Panc1 (cell line): ENCODE measurements at regions not wholly inside any gene's neighbourhood (a gene's known extent, or its start where the extent isn't known, plus 50 kb on each side); places are given as distances from the start of the nearest gene placed in this dataset.

ENCODE experiments used
- ATAC-seq: fragments of 200-7000 bp; cut with Tn5 transposase; 2 replicates; pipeline ENCODE4 v1.9.1; 2020; ENCODE audit warnings: mild to moderate bottlenecking, moderate library complexity
- BruUV-seq: library from RNA; stranded (reverse); fragments of 400-500 nt; replicated peaks from 2 replicates; lab custom pipeline; 2021; lab: Mats Ljungman, UMichigan
- CTCF ChIA-PET: fragments of 300-600 bp; sonication (Branson Sonifier 250); formaldehyde crosslinking; loops from one replicate; lab custom pipeline; 2022; ENCODE audit warnings: antibody characterized with exemption; lab: Charles Lee
- POLR2A ChIA-PET: fragments of 300-600 bp; sonication (Branson Sonifier 250); formaldehyde crosslinking; loops from one replicate; lab custom pipeline; 2022; ENCODE audit warnings: antibody characterized with exemption; lab: Charles Lee
- DNase-seq: peaks from one replicate; pipeline ENCODE4 v3.0.0-alpha.2; 2010; ENCODE audit warnings: low read depth, low spot score
- H3K27ac ChIP-seq: 2 replicates; pipeline ENCODE4 v1.5.1; 2011; ENCODE audit warnings: mild to moderate bottlenecking, low read length, inconsistent platforms
- H3K27me3 ChIP-seq: fragments of 200-500 bp; sonication (Bioruptor generic); 2 replicates; pipeline ENCODE4 v1.6.0; 2014; ENCODE audit warnings: low read length, inconsistent platforms; ENCODE audit not compliant: control insufficient read depth, insufficient read depth
- H3K36me3 ChIP-seq: fragments of 200-500 bp; sonication (Bioruptor generic); 2 replicates; pipeline ENCODE4 v1.5.1; 2014; ENCODE audit warnings: inconsistent platforms, mild to moderate bottlenecking, low read length, moderate library complexity; ENCODE audit not compliant: control insufficient read depth, insufficient read depth
- H3K4me1 ChIP-seq: 2 replicates; pipeline ENCODE4 v1.5.1; 2011; ENCODE audit warnings: inconsistent platforms, mild to moderate bottlenecking, low read length, moderate library complexity; ENCODE audit not compliant: control insufficient read depth, insufficient read depth
- H3K4me3 ChIP-seq, 2 experiments: 2 replicates each; pipeline ENCODE4 v1.5.1; 2011 to 2012; ENCODE audit warnings: low read depth in 2 of 2, low read length in 2 of 2, mild to moderate bottlenecking in 2 of 2, inconsistent platforms in 1 of 2, moderate library complexity in 1 of 2
- H3K9me3 ChIP-seq: fragments of 200-500 bp; sonication (Bioruptor generic); 2 replicates; pipeline ENCODE4 v1.5.1; 2014; ENCODE audit warnings: low read depth, mild to moderate bottlenecking, inconsistent platforms, low read length, moderate library complexity; ENCODE audit not compliant: control insufficient read depth, insufficient read depth
- POLR2AphosphoS5 ChIP-seq: IDR thresholded peaks from 2 replicates; pipeline ENCODE4 v1.6.1; 2012; ENCODE audit warnings: mild to moderate bottlenecking, low read depth, low read length, moderate library complexity
- SIN3A ChIP-seq: IDR thresholded peaks from 2 replicates; pipeline ENCODE4 v1.6.1; 2012; ENCODE audit warnings: low read depth, mild to moderate bottlenecking, low read length, moderate library complexity, borderline replicate concordance; ENCODE audit not compliant: insufficient read depth
- TCF7L2 ChIP-seq: IDR thresholded peaks from 2 replicates; pipeline ENCODE4 v1.6.1; 2011; ENCODE audit warnings: mild to moderate bottlenecking, low read depth, low read length, inconsistent platforms
- in situ Hi-C: cut with HindIII; loops from 2 replicates; pipeline ENCODE4 v1.10.0; 2016; ENCODE audit warnings: low sequenced_read_pairs, low pct_unique_long_range_greater_than_20kb
- intact Hi-C: fragments of 100-400 bp; cut with micrococcal nuclease; formaldehyde crosslinking; loops from one replicate; pipeline ENCODE4 v1.10.0; 2022; ENCODE audit not compliant: unreplicated experiment
- TF ChIP-seq, protein P1 (sequence below), 2 experiments: IDR thresholded peaks; 2 replicates each; pipeline ENCODE4 v1.6.1; 2011 to 2012; ENCODE audit warnings: low read depth in 2 of 2, control low read depth in 1 of 2, low read length in 1 of 2, mild to moderate bottlenecking in 1 of 2, moderate library complexity in 1 of 2; ENCODE audit not compliant: insufficient read depth in 1 of 2
- TF ChIP-seq, protein P2 (sequence below): fragments of 450-650 bp; IDR thresholded peaks from 2 replicates; pipeline ENCODE4 v1.5.1; 2017; ENCODE audit warnings: mild to moderate bottlenecking

DNA sequence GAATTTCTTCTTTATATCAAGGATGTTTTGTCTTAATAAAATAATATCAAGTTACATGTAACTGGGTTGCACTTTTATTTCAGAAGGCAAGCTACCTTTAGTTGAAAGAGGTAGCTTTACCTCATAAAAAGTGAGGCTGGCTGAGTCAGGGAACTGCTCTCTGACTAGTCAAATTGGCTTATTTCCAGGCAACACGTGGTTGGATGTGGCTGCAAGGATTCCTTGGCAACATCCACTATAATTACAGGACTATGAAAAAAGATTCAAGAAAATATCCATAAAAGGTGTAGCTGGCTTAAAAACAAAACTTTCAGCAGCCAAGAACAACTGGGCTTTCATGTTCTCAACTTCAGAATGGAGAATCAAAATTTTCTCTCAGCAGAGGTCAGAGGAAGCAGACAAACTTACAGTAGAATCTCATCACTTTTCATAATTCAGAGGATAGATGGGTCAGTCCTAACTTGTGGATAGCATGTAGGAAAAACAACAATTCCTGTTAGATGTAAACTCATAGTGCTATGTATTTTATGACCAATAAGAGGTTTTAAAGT lies 779.1 kb downstream of the MECOM start:
- H3K4me3 ChIP-seq, result no peak overlapping the region
- H3K27ac ChIP-seq, result no peak overlapping the region
- intact Hi-C loops, result no loop called here
- BruUV-seq, result no TSS peak
- DNase-seq (no peak), ATAC-seq (no peak)
- H3K4me1 ChIP-seq, result no peaks in the 10 kb centered on the region
- no peaks in the 10 kb centered on the region for H3K9me3 ChIP-seq
- CTCF ChIA-PET, result no interaction called here
- H3K36me3 ChIP-seq, result no peaks in the 10 kb centered on the region
- POLR2A ChIA-PET, result no interaction called here
- in situ Hi-C loops, result no loop called here
- no peaks in the 10 kb centered on the region for H3K27me3 ChIP-seq
- TF ChIP-seq, protein P1, sequence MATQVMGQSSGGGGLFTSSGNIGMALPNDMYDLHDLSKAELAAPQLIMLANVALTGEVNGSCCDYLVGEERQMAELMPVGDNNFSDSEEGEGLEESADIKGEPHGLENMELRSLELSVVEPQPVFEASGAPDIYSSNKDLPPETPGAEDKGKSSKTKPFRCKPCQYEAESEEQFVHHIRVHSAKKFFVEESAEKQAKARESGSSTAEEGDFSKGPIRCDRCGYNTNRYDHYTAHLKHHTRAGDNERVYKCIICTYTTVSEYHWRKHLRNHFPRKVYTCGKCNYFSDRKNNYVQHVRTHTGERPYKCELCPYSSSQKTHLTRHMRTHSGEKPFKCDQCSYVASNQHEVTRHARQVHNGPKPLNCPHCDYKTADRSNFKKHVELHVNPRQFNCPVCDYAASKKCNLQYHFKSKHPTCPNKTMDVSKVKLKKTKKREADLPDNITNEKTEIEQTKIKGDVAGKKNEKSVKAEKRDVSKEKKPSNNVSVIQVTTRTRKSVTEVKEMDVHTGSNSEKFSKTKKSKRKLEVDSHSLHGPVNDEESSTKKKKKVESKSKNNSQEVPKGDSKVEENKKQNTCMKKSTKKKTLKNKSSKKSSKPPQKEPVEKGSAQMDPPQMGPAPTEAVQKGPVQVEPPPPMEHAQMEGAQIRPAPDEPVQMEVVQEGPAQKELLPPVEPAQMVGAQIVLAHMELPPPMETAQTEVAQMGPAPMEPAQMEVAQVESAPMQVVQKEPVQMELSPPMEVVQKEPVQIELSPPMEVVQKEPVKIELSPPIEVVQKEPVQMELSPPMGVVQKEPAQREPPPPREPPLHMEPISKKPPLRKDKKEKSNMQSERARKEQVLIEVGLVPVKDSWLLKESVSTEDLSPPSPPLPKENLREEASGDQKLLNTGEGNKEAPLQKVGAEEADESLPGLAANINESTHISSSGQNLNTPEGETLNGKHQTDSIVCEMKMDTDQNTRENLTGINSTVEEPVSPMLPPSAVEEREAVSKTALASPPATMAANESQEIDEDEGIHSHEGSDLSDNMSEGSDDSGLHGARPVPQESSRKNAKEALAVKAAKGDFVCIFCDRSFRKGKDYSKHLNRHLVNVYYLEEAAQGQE (IDR thresholded peaks at IDR 0.05; ENCODE audit: insufficient read depth in 1 of 2, low read depth in 2 of 2, low read length in 1 of 2), result no peak
- no peak for TF ChIP-seq TCF7L2

DNA sequence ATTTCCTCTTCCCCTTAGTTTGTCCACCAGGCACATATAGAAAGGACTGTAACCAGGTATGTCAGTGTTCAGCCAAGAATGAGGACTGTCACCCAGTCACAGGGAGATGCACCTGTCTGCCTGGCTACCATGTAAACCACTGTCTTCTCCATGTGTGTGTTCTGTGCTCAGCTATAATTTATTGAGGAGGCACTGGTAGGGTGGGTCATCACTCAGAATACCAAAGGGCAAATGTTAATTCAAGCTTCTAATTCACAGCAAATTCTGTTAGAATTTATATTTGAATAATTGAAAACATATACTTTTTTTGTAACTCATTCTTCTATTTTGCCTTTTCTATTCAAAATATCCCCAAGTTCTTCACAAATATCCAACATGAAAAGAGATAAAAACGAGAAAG lies 780.4 kb downstream of the MECOM start:
- Histone ChIP-seq H3K27ac (no peak overlapping the region), H3K27me3 (no peaks in the 10 kb centered on the region), H3K4me3 (no peak overlapping the region), H3K4me1 (no peaks in the 10 kb centered on the region), H3K9me3 (no peaks in the 10 kb centered on the region), H3K36me3 (no peaks in the 10 kb centered on the region)
- TF ChIP-seq, protein P1 (IDR thresholded peaks at IDR 0.05; ENCODE audit: insufficient read depth in 1 of 2, low read depth in 2 of 2, low read length in 1 of 2), result no peak
- TF ChIP-seq POLR2AphosphoS5 (no peak), TCF7L2 (no peak), SIN3A (no peak)
- TF ChIP-seq, protein P2, sequence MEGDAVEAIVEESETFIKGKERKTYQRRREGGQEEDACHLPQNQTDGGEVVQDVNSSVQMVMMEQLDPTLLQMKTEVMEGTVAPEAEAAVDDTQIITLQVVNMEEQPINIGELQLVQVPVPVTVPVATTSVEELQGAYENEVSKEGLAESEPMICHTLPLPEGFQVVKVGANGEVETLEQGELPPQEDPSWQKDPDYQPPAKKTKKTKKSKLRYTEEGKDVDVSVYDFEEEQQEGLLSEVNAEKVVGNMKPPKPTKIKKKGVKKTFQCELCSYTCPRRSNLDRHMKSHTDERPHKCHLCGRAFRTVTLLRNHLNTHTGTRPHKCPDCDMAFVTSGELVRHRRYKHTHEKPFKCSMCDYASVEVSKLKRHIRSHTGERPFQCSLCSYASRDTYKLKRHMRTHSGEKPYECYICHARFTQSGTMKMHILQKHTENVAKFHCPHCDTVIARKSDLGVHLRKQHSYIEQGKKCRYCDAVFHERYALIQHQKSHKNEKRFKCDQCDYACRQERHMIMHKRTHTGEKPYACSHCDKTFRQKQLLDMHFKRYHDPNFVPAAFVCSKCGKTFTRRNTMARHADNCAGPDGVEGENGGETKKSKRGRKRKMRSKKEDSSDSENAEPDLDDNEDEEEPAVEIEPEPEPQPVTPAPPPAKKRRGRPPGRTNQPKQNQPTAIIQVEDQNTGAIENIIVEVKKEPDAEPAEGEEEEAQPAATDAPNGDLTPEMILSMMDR, result no peak
- in situ Hi-C loops, result no loop called here
- DNase-seq (no peak), ATAC-seq (no peak)
- ChIA-PET CTCF (no interaction called here), POLR2A (no interaction called here)
- no TSS peak for BruUV-seq
- intact Hi-C loops, result no loop called here
